Parathyroid adenoma (tissue), 2 donors: ENCODE measurements at regions not wholly inside any gene's neighbourhood (a gene's known extent, or its start where the extent isn't known, plus 50 kb on each side); places are given as distances from the start of the nearest gene placed in this dataset.

Experiments
- H2AFZ ChIP-seq: fragments of 300-600 bp; sonication (generic); one replicate; pipeline ENCODE4 v1.7.0; 2017; ENCODE audit warnings: antibody characterized with exemption, mild to moderate bottlenecking
- H3K27ac ChIP-seq: fragments of 300-600 bp; sonication (generic); one replicate; pipeline ENCODE4 v1.7.0; 2017
- H3K27me3 ChIP-seq: fragments of 300-600 bp; sonication (generic); one replicate; pipeline ENCODE4 v1.7.0; 2017; ENCODE audit warnings: low read length; ENCODE audit not compliant: control insufficient read depth, insufficient read depth
- H3K36me3 ChIP-seq: fragments of 300-600 bp; sonication (generic); one replicate; pipeline ENCODE4 v1.7.0; 2017; ENCODE audit warnings: low read length; ENCODE audit not compliant: control insufficient read depth, insufficient read depth
- H3K4me1 ChIP-seq: fragments of 300-600 bp; sonication (generic); one replicate; pipeline ENCODE4 v1.7.0; 2017; ENCODE audit warnings: control low read depth
- H3K4me2 ChIP-seq: fragments of 300-600 bp; sonication (generic); one replicate; pipeline ENCODE4 v1.7.0; 2017; ENCODE audit warnings: low read length
- H3K4me3 ChIP-seq: fragments of 300-600 bp; sonication (generic); one replicate; pipeline ENCODE4 v1.7.0; 2017; ENCODE audit warnings: low read depth, low read length
- H3K79me2 ChIP-seq: fragments of 300-600 bp; sonication (generic); one replicate; pipeline ENCODE4 v1.7.0; 2017; ENCODE audit warnings: control low read depth
- H3K9ac ChIP-seq: fragments of 300-600 bp; sonication (generic); one replicate; pipeline ENCODE4 v1.7.0; 2017; ENCODE audit warnings: mild to moderate bottlenecking
- H3K9me3 ChIP-seq: fragments of 300-600 bp; sonication (generic); one replicate; pipeline ENCODE4 v1.7.0; 2017; ENCODE audit warnings: low read length; ENCODE audit not compliant: control insufficient read depth
- TF ChIP-seq, protein P1 (sequence below): fragments of 300-600 bp; sonication (generic); IDR thresholded peaks from one replicate; pipeline ENCODE4 v1.7.0; 2017; ENCODE audit warnings: antibody characterized with exemption, mild to moderate bottlenecking
- donor health status: primary hyperparathyroidism.

DNA sequence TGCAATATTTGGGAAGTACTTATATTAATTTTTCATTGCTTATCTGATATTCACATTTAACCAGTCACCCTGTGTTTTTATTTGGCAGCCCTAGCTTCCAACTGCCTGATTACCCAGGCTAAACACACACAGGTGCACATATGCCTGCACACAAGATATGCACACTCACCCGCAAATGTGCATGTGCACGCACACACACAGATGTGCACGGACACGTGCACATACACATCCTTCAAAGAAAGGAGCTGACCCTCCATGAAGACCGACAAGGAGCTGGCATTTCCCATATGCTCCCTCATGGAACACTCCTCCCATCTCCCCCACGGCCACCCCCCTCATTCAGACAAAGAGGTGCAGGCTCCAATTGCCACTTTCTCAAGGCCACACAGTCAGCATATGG is 242.2 kb downstream of the ENGASE start:
- H2AFZ ChIP-seq: no peak overlapping the region
- H3K9ac ChIP-seq: no peak overlapping the region
- peaks cover 7% of the 10 kb centered on the region for H3K4me1 ChIP-seq
- no peaks in the 10 kb centered on the region for H3K36me3 ChIP-seq
- no peaks in the 10 kb centered on the region for H3K79me2 ChIP-seq
- no peak overlapping the region for H3K4me2 ChIP-seq
- H3K27me3 ChIP-seq: no peaks in the 10 kb centered on the region
- H3K27ac ChIP-seq: no peak overlapping the region
- H3K4me3 ChIP-seq: no peak overlapping the region
- TF ChIP-seq, protein P1, sequence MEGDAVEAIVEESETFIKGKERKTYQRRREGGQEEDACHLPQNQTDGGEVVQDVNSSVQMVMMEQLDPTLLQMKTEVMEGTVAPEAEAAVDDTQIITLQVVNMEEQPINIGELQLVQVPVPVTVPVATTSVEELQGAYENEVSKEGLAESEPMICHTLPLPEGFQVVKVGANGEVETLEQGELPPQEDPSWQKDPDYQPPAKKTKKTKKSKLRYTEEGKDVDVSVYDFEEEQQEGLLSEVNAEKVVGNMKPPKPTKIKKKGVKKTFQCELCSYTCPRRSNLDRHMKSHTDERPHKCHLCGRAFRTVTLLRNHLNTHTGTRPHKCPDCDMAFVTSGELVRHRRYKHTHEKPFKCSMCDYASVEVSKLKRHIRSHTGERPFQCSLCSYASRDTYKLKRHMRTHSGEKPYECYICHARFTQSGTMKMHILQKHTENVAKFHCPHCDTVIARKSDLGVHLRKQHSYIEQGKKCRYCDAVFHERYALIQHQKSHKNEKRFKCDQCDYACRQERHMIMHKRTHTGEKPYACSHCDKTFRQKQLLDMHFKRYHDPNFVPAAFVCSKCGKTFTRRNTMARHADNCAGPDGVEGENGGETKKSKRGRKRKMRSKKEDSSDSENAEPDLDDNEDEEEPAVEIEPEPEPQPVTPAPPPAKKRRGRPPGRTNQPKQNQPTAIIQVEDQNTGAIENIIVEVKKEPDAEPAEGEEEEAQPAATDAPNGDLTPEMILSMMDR: no peak
- H3K9me3 ChIP-seq: no peaks in the 10 kb centered on the region

DNA sequence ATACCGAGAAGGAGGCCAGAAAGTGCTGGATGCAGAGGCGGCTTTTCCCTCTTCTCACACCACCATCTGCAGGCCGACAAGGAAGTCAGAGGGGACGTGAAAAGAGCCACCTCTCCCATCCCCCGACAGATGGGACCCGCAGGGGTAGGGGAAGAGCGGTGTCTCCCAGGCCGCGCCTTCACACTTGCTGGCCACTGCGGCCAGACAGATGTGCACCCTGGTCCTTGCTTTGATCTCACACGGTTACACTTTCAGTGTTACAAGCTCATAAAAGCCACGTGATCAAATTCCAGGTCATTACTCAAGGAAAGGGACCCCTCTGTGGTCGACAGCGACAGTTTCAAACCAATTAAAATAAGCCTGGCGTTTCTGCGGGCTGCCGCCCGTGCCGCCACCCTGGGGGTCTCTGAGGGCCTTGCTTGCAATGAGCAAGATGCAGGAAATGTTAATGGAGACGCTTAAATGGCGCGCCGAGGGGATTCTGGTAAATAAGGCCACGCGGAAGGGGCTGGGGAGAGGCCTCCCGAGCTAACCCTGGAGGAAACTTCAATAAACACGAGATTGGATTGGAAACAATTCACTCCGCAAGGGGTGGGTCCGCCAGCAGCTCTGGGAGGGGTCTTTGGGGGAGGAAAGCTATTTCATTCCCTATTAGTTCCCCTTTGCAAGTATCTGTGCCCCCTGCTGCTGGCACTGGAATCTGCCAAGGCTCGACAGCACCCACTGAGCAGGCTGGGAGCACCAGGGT is 240.9 kb downstream of the ENGASE start:
- no peaks in the 10 kb centered on the region for H3K27me3 ChIP-seq
- TF ChIP-seq, protein P1: no peak

DNA sequence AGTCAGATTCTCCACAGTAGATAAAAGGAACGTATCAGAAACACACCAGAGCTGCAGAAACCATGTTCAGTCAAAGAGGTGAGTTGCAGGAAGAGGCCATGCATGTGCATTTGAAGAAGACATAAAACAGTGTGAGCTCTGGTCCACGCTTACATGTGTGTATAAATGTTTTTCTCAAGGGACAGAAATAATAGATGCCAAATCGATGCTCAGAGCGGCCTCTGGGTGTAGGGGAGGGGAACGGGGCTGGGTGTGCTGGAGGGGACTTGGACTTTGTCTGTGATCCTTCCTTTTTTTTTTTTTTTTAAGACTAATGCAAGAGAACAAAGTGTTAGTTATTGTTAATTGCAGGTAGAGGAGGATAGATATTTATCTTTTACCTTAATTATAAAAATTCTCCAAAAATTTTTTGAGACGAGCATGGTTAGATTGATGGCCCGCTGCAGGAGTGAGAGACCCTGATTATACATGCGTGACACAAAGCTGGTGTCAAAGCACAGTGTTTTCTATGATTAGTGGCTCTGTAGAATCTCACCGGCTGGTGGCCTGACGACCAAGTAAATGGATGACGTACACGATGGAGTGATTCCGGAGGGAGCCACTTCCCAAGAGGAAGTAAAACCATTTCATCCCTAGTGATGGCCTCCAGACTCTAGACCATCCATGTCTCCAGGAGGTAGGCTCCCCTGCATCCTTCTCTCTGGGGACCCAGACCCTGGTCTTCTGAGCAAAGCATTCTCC is 240.2 kb downstream of the ENGASE start:
- no peak overlapping the region for H3K4me3 ChIP-seq
- H3K9ac ChIP-seq: no peak overlapping the region
- H3K9me3 ChIP-seq: no peaks in the 10 kb centered on the region
- no peak overlapping the region for H3K27ac ChIP-seq
- no peaks in the 10 kb centered on the region for H3K27me3 ChIP-seq
- no peaks in the 10 kb centered on the region for H3K79me2 ChIP-seq
- H3K36me3 ChIP-seq: no peaks in the 10 kb centered on the region
- H2AFZ ChIP-seq: no peak overlapping the region
- peaks cover 7% of the 10 kb centered on the region for H3K4me1 ChIP-seq
- H3K4me2 ChIP-seq: no peak overlapping the region
- TF ChIP-seq, protein P1: no peak

More for the DNA sequence above, 240.9 kb downstream of the ENGASE start:
- no peaks in the 10 kb centered on the region for H3K79me2 ChIP-seq
- H3K27ac ChIP-seq: no peak overlapping the region
- no peak overlapping the region for H2AFZ ChIP-seq
- H3K4me1 ChIP-seq: peaks cover 7% of the 10 kb centered on the region
- H3K4me3 ChIP-seq: no peak overlapping the region
- H3K9me3 ChIP-seq: no peaks in the 10 kb centered on the region
- no peaks in the 10 kb centered on the region for H3K36me3 ChIP-seq
- no peak overlapping the region for H3K9ac ChIP-seq
- H3K4me2 ChIP-seq: no peak overlapping the region

DNA sequence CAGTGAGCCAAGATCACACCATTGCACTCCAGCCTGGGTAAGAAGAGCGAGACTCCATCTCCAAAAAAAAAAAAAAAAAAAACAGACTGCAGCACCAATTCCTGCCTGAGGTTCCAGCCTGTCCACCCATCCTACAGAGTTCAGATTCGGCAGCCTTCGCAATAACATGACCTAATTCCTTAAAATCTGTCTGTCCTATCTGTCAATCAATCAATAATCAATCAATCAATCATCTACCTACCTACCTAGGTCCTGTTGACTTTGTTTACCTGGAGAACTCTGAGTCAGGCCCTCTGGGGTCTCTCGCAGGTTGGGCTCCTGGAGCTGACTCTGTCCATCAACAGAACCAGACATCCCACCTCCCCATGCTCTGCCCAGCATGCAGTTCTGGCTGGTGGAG is 236.7 kb downstream of the ENGASE start:
- Histone ChIP-seq H3K4me2 (no peak overlapping the region), H3K9me3 (no peaks in the 10 kb centered on the region), H3K79me2 (no peaks in the 10 kb centered on the region), H3K4me3 (no peak overlapping the region), H3K27ac (no peak overlapping the region), H3K27me3 (no peaks in the 10 kb centered on the region), H3K4me1 (no peaks in the 10 kb centered on the region), H2AFZ (no peak overlapping the region), H3K9ac (no peak overlapping the region), H3K36me3 (no peaks in the 10 kb centered on the region)
- TF ChIP-seq, protein P1: no peak
